SK-N-SH (cell line): ENCODE measurements at regions not wholly inside any gene's neighbourhood (a gene's known extent, or its start where the extent isn't known, plus 50 kb on each side); places are given as distances from the start of the nearest gene placed in this dataset.

ENCODE experiments used
- CTCF ChIA-PET: fragments of 300-600, 350-600 bp; formaldehyde crosslinking; extraction: SDS; loops from one replicate; lab custom pipeline; 2021; lab: Yijun Ruan, JAX
- POLR2A ChIA-PET: fragments of 350-600 bp; sonication (Branson Sonifier 250); formaldehyde crosslinking; extraction: SDS; loops from one replicate; lab custom pipeline; 2020; ENCODE audit warnings: antibody characterized with exemption, inconsistent platforms; lab: Yijun Ruan, JAX
- DNase-seq: peaks from one replicate; pipeline ENCODE4 v3.0.0; 2012
- H2AFZ ChIP-seq: fragments of 200-600 bp; sonication (generic); 2 replicates; pipeline ENCODE4 v1.8.1; 2016; ENCODE audit warnings: antibody characterized with exemption, mild to moderate bottlenecking, low read depth
- H3F3A ChIP-seq: fragments of 200-600 bp; sonication (generic); replicated peaks from 2 replicates; pipeline ENCODE3; 2016; ENCODE audit warnings: antibody characterized with exemption, mild to moderate bottlenecking; ENCODE audit not compliant: insufficient read depth
- H3K27ac ChIP-seq, 2 experiments: fragments of 200-500 bp in 1 of 2; fragments of 200-600 bp in 1 of 2; sonication (Bioruptor generic) in 1 of 2; sonication (generic), shearing (Covaris generic) in 1 of 2; 2 replicates each; pipeline versions ENCODE4 v1.5.1 to v1.6.1; 2014 to 2016; ENCODE audit warnings: low read depth in 2 of 2, inconsistent platforms in 1 of 2, low read length in 1 of 2, mild to moderate bottlenecking in 1 of 2, mixed read lengths in 1 of 2
- H3K27me3 ChIP-seq: fragments of 200-600 bp; sonication (generic), shearing (Covaris generic); 2 replicates; pipeline ENCODE4 v1.6.1; 2016; ENCODE audit warnings: mixed run types; ENCODE audit not compliant: insufficient read depth
- H3K36me3 ChIP-seq, 2 experiments: fragments of 200-500 bp in 1 of 2; fragments of 200-600 bp in 1 of 2; sonication (Bioruptor generic) in 1 of 2; sonication (generic) in 1 of 2; replicated peaks in 1 of 2; 2 replicates each; pipeline versions ENCODE3 to v1.5.1; 2014 to 2016; ENCODE audit warnings: low read length in 1 of 2, mild to moderate bottlenecking in 1 of 2; ENCODE audit not compliant: insufficient read depth in 2 of 2, control insufficient read depth in 1 of 2
- H3K4me1 ChIP-seq, 2 experiments: fragments of 200-500 bp in 1 of 2; fragments of 200-600 bp in 1 of 2; sonication (Bioruptor generic) in 1 of 2; sonication (generic), shearing (Covaris generic) in 1 of 2; 2 replicates each; pipeline versions ENCODE4 v1.5.1 to v1.6.1; 2014 to 2016; ENCODE audit warnings: low read depth in 1 of 2, low read length in 1 of 2, mixed run types in 1 of 2; ENCODE audit not compliant: insufficient read depth in 2 of 2, control insufficient read depth in 1 of 2
- H3K4me2 ChIP-seq: fragments of 200-600 bp; sonication (generic), shearing (Covaris generic); 2 replicates; pipeline ENCODE4 v1.6.1; 2017; ENCODE audit warnings: mixed run types
- H3K4me3 ChIP-seq, 2 experiments: fragments of 200-500 bp in 1 of 2; fragments of 200-600 bp in 1 of 2; sonication (Bioruptor generic) in 1 of 2; sonication (generic), shearing (Covaris generic) in 1 of 2; 2 replicates each; pipeline versions ENCODE4 v1.5.1 to v1.8.1; 2014 to 2016; ENCODE audit warnings: low read depth in 2 of 2, inconsistent platforms in 1 of 2, low read length in 1 of 2, mild to moderate bottlenecking in 1 of 2, mixed read lengths in 1 of 2, moderate library complexity in 1 of 2
- H3K79me2 ChIP-seq: fragments of 200-600 bp; sonication (generic); 2 replicates; pipeline ENCODE4 v1.8.1; 2017; ENCODE audit warnings: mild to moderate bottlenecking; ENCODE audit not compliant: insufficient read depth
- H3K9ac ChIP-seq: fragments of 200-600 bp; sonication (generic); 2 replicates; pipeline ENCODE4 v1.6.1; 2017; ENCODE audit warnings: mixed run types
- H3K9me2 ChIP-seq: fragments of 200-600 bp; sonication (generic); 2 replicates; pipeline ENCODE4 v1.6.1; 2017; ENCODE audit warnings: mixed run types
- H3K9me3 ChIP-seq: fragments of 200-600 bp; sonication (generic); 2 replicates; pipeline ENCODE4 v1.6.1; 2017; ENCODE audit warnings: mixed run types, mild to moderate bottlenecking, moderate library complexity
- H4K20me1 ChIP-seq: fragments of 200-600 bp; sonication (generic); 2 replicates; pipeline ENCODE4 v1.6.1; 2017; ENCODE audit warnings: mild to moderate bottlenecking, mixed run types; ENCODE audit not compliant: insufficient read depth
- ELF1 ChIP-seq: IDR thresholded peaks from 2 replicates; pipeline ENCODE4 v1.4.0; 2012
- EZH2phosphoT487 ChIP-seq: fragments of 200-600 bp; sonication (generic); IDR thresholded peaks from 2 replicates; pipeline ENCODE4 v1.6.1; 2017; ENCODE audit warnings: low read depth, mixed run types, mild to moderate bottlenecking, antibody characterized with exemption, moderate library complexity, borderline replicate concordance
- FOSL2 ChIP-seq: IDR thresholded peaks from 2 replicates; pipeline ENCODE4 v1.4.0; 2012; ENCODE audit warnings: low read depth, mild to moderate bottlenecking, moderate library complexity, borderline replicate concordance
- FOXM1 ChIP-seq: IDR thresholded peaks from 2 replicates; pipeline ENCODE4 v1.4.0; 2012; ENCODE audit warnings: low read depth, mild to moderate bottlenecking
- GABPA ChIP-seq: IDR thresholded peaks from 2 replicates; pipeline ENCODE4 v1.4.0; 2012; ENCODE audit warnings: low read depth, mild to moderate bottlenecking
- GATA2 ChIP-seq: sonication (generic); formaldehyde crosslinking; IDR thresholded peaks from 2 replicates; pipeline ENCODE4 v1.5.0; 2020; ENCODE audit warnings: mild to moderate bottlenecking, missing genetic modification reagents
- MXI1 ChIP-seq: IDR thresholded peaks from 2 replicates; pipeline ENCODE4 v1.6.1; 2012; ENCODE audit warnings: mild to moderate bottlenecking, low read depth, low read length, improper control_type of control experiment
- NRF1 ChIP-seq: IDR thresholded peaks from 2 replicates; pipeline ENCODE4 v1.6.1; 2012; ENCODE audit warnings: low read depth, mild to moderate bottlenecking, low read length
- PBX3 ChIP-seq: IDR thresholded peaks from 2 replicates; pipeline ENCODE4; 2012
- RAD21 ChIP-seq: IDR thresholded peaks from 2 replicates; pipeline ENCODE4 v1.6.1; 2012; ENCODE audit warnings: mild to moderate bottlenecking, low read length
- TCF12 ChIP-seq: IDR thresholded peaks from 2 replicates; pipeline ENCODE4 v1.4.0; 2012
- USF1 ChIP-seq: IDR thresholded peaks from 2 replicates; pipeline ENCODE4 v1.4.0; 2012; ENCODE audit warnings: low read depth, borderline replicate concordance
- YY1 ChIP-seq: IDR thresholded peaks from 2 replicates; pipeline ENCODE4 v1.4.0; 2012; ENCODE audit warnings: low read depth, mild to moderate bottlenecking
- WGBS: methylation state at CpG from one replicate; pipeline ENCODE4 v1.1.6; 2017; ENCODE audit warnings: low lambda C conversion rate; 5-methylcytosine and 5-hydroxymethylcytosine counted together
- TF ChIP-seq, protein P1 (sequence below): IDR thresholded peaks from 2 replicates; pipeline ENCODE4 v1.6.1; 2012; ENCODE audit warnings: mild to moderate bottlenecking, low read depth, low read length, moderate library complexity
- TF ChIP-seq, protein P2 (sequence below): IDR thresholded peaks from 2 replicates; pipeline ENCODE4 v1.4.0; 2012; ENCODE audit warnings: low read depth
- TF ChIP-seq, protein P3 (sequence below): fragments of 150-350 bp; IDR thresholded peaks from 2 replicates; pipeline ENCODE4 v1.6.1; 2017; ENCODE audit warnings: antibody characterized with exemption, low read length, low read depth, borderline replicate concordance
- TF ChIP-seq, protein P4 (sequence below): fragments of 200-600 bp; sonication (generic); IDR thresholded peaks from 2 replicates; pipeline ENCODE4 v1.6.1; 2017; ENCODE audit warnings: antibody characterized with exemption, mild to moderate bottlenecking, moderate library complexity

DNA sequence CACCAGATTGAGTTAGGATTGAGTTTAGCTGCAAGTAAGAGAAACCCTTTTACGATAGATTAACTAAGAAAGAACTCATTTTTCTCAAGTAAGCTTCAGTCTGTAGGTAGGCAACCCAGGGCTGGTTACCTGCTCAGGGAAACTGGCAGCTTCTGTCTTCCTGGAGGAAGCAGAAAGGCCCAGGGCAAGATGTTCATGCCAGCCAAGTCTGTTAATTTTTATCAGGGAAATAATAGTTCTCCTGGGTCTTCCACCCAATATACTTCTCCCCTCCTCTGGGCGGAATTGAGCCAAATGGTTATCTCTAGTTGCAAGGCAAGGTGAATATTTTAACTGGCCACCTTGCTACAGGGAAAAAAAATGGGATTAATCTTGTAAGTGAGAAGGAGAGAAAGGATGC lies 98.2 kb downstream of the UTRN start (continued):
- TF ChIP-seq, protein P1, sequence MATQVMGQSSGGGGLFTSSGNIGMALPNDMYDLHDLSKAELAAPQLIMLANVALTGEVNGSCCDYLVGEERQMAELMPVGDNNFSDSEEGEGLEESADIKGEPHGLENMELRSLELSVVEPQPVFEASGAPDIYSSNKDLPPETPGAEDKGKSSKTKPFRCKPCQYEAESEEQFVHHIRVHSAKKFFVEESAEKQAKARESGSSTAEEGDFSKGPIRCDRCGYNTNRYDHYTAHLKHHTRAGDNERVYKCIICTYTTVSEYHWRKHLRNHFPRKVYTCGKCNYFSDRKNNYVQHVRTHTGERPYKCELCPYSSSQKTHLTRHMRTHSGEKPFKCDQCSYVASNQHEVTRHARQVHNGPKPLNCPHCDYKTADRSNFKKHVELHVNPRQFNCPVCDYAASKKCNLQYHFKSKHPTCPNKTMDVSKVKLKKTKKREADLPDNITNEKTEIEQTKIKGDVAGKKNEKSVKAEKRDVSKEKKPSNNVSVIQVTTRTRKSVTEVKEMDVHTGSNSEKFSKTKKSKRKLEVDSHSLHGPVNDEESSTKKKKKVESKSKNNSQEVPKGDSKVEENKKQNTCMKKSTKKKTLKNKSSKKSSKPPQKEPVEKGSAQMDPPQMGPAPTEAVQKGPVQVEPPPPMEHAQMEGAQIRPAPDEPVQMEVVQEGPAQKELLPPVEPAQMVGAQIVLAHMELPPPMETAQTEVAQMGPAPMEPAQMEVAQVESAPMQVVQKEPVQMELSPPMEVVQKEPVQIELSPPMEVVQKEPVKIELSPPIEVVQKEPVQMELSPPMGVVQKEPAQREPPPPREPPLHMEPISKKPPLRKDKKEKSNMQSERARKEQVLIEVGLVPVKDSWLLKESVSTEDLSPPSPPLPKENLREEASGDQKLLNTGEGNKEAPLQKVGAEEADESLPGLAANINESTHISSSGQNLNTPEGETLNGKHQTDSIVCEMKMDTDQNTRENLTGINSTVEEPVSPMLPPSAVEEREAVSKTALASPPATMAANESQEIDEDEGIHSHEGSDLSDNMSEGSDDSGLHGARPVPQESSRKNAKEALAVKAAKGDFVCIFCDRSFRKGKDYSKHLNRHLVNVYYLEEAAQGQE, result no peak
- TF ChIP-seq PBX3 (no peak), TCF12 (no peak), USF1 (no peak), FOXM1 (no peak), GATA2 (CRISPR knock-in tag) (no peak)
- TF ChIP-seq, protein P2, sequence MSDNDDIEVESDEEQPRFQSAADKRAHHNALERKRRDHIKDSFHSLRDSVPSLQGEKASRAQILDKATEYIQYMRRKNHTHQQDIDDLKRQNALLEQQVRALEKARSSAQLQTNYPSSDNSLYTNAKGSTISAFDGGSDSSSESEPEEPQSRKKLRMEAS, result no peak

DNA sequence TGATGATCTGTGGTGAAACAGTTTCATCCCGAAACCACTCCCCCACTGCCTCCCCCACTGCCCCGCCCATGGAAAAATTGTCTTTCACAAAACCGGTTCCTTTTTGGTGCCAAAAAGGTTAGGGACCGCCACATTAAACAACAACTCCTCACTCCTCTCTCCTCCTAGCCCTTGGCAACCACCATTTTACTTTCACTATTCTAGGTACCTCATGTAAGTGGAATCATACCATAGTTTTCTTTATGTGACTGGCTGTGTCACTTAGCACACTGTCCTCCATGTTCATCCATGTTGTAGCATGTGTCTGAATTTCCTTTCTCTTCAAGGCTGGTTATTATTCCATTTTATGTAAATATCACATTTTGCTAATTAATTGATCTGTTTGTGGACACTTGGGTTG lies 99.3 kb downstream of the UTRN start:
- Histone ChIP-seq H3K79me2 (peaks cover 3% of the 10 kb centered on the region; the same call in 1 of the 2 replicates), H3K9me2 (no peaks in the 10 kb centered on the region), H3K27ac (peak overlapping the region in 1 of 2 experiments; percentile 59; a peak in 2 of 4 replicates), H3K9me3 (no peaks in the 10 kb centered on the region), H3K36me3 (no peaks in the 10 kb centered on the region), H2AFZ (0 out of 2 replicates have a peak overlapping the region, but pooled peaks have one; percentile 59), H3K27me3 (no peaks in the 10 kb centered on the region; the same call in 1 of the 2 replicates), H3K4me3 (peak overlapping the region; percentile 26 to 60; a peak in 3 of 4 replicates), H3K4me2 (peak overlapping the region; percentile 76), H3K4me1 (no peaks in the 10 kb centered on the region), H3F3A (peaks cover 12% of the 10 kb centered on the region), H4K20me1 (no peaks in the 10 kb centered on the region), H3K9ac (peak overlapping the region; percentile 16; the same call in 1 of the 2 replicates)
- POLR2A ChIA-PET, result no interaction called here
- WGBS, result 7% methylated on average over 4 of the region's 4 CpGs
- CTCF ChIA-PET, result no interaction called here
- no peak for DNase-seq
- TF ChIP-seq NRF1 (no peak), TCF12 (no peak), YY1 (no peak), EZH2phosphoT487 (no peak), RAD21 (no peak), GABPA (no peak), MXI1 (no peak), USF1 (no peak), FOSL2 (no peak), ELF1 (no peak)
- TF ChIP-seq, protein P2, result no peak
- TF ChIP-seq, protein P3, sequence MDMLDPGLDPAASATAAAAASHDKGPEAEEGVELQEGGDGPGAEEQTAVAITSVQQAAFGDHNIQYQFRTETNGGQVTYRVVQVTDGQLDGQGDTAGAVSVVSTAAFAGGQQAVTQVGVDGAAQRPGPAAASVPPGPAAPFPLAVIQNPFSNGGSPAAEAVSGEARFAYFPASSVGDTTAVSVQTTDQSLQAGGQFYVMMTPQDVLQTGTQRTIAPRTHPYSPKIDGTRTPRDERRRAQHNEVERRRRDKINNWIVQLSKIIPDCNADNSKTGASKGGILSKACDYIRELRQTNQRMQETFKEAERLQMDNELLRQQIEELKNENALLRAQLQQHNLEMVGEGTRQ, result no peak
- TF ChIP-seq, protein P1, result no peak
- TF ChIP-seq, protein P4, sequence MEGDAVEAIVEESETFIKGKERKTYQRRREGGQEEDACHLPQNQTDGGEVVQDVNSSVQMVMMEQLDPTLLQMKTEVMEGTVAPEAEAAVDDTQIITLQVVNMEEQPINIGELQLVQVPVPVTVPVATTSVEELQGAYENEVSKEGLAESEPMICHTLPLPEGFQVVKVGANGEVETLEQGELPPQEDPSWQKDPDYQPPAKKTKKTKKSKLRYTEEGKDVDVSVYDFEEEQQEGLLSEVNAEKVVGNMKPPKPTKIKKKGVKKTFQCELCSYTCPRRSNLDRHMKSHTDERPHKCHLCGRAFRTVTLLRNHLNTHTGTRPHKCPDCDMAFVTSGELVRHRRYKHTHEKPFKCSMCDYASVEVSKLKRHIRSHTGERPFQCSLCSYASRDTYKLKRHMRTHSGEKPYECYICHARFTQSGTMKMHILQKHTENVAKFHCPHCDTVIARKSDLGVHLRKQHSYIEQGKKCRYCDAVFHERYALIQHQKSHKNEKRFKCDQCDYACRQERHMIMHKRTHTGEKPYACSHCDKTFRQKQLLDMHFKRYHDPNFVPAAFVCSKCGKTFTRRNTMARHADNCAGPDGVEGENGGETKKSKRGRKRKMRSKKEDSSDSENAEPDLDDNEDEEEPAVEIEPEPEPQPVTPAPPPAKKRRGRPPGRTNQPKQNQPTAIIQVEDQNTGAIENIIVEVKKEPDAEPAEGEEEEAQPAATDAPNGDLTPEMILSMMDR, result no peak
